IMR-90 (cell line): ENCODE measurements at regions not wholly inside any gene's neighbourhood (a gene's known extent, or its start where the extent isn't known, plus 50 kb on each side); places are given as distances from the start of the nearest gene placed in this dataset.

ENCODE experiments used
- ATAC-seq: fragments of 200-7000 bp; cut with Tn5 transposase; 2 replicates; pipeline ENCODE4 v1.9.1; 2020; ENCODE audit warnings: low read depth, mild to moderate bottlenecking, moderate library complexity
- BruUV-seq: library from RNA; stranded (reverse); fragments of 400-500 nt; replicated peaks from 2 replicates; lab custom pipeline; 2021; lab: Mats Ljungman, UMichigan
- CTCF ChIA-PET: fragments of 300-600 bp; formaldehyde crosslinking; extraction: SDS; loops from one replicate; lab custom pipeline; 2021; ENCODE audit warnings: antibody characterized with exemption; lab: Yijun Ruan, JAX
- POLR2A ChIA-PET: fragments of 300-600 bp; sonication (Branson Sonifier 250); formaldehyde crosslinking; loops from one replicate; lab custom pipeline; 2022; ENCODE audit warnings: antibody characterized with exemption; ENCODE audit not compliant: unreplicated experiment; lab: Charles Lee
- DNase-seq: peaks from one replicate; pipeline ENCODE4 v3.0.0; 2013
- H2AFZ ChIP-seq: replicated peaks from 2 replicates; pipeline ENCODE3; 2013; ENCODE audit warnings: low read length, mild to moderate bottlenecking; ENCODE audit not compliant: poor library complexity
- H2AK5ac ChIP-seq: 2 replicates; pipeline ENCODE4 v1.6.1; 2013; ENCODE audit warnings: low read depth, low read length, inconsistent platforms
- H2AK9ac ChIP-seq: replicated peaks from 2 replicates; pipeline ENCODE3; 2013; ENCODE audit warnings: mild to moderate bottlenecking, low read depth, low read length, moderate library complexity; ENCODE audit not compliant: poor library complexity
- H2BK120ac ChIP-seq: 2 replicates; pipeline ENCODE4 v1.6.1; 2013; ENCODE audit warnings: low read depth, low read length, inconsistent platforms
- H2BK15ac ChIP-seq: 3 replicates; pipeline ENCODE4 v1.6.1; 2013; ENCODE audit warnings: low read depth, low read length, inconsistent platforms
- H2BK20ac ChIP-seq: 2 replicates; pipeline ENCODE4 v1.6.1; 2013; ENCODE audit warnings: low read depth, mild to moderate bottlenecking, inconsistent platforms, low read length, moderate library complexity
- H2BK5ac ChIP-seq: 2 replicates; pipeline ENCODE4 v1.6.1; 2013; ENCODE audit warnings: mild to moderate bottlenecking, low read depth, low read length, inconsistent platforms; ENCODE audit not compliant: poor library complexity, severe bottlenecking
- H3K14ac ChIP-seq: replicated peaks from 2 replicates; pipeline ENCODE4 v1.6.1; 2013; ENCODE audit warnings: low read depth, low read length, inconsistent platforms
- H3K18ac ChIP-seq: 2 replicates; pipeline ENCODE4 v1.6.1; 2013; ENCODE audit warnings: low read depth, low read length, control low read depth
- H3K23ac ChIP-seq: 2 replicates; pipeline ENCODE4 v1.6.1; 2013; ENCODE audit warnings: low read depth, low read length, inconsistent platforms
- H3K27ac ChIP-seq: 2 replicates; pipeline ENCODE4 v1.5.1; 2013; ENCODE audit warnings: mild to moderate bottlenecking, control low read depth, low read length; ENCODE audit not compliant: insufficient read depth
- H3K27me3 ChIP-seq: 2 replicates; pipeline ENCODE4 v1.6.1; 2013; ENCODE audit warnings: low read length; ENCODE audit not compliant: control insufficient read depth, insufficient read depth
- H3K36me3 ChIP-seq: 2 replicates; pipeline ENCODE4 v1.6.1; 2013; ENCODE audit warnings: low read length, mixed read lengths; ENCODE audit not compliant: control insufficient read depth, insufficient read depth
- H3K4ac ChIP-seq: 2 replicates; pipeline ENCODE4 v1.6.1; 2013; ENCODE audit warnings: low read depth, low read length, inconsistent platforms
- H3K4me1 ChIP-seq: 2 replicates; pipeline ENCODE4 v1.6.1; 2013; ENCODE audit warnings: low read length, mixed read lengths; ENCODE audit not compliant: control insufficient read depth, insufficient read depth
- H3K4me2 ChIP-seq: 2 replicates; pipeline ENCODE4 v1.6.1; 2013; ENCODE audit warnings: low read depth, mild to moderate bottlenecking, control low read depth, low read length, moderate library complexity
- H3K4me3 ChIP-seq: 2 replicates; pipeline ENCODE4 v1.5.1; 2013; ENCODE audit warnings: low read depth, mild to moderate bottlenecking, control low read depth, low read length, moderate library complexity; ENCODE audit not compliant: insufficient read depth
- H3K56ac ChIP-seq: 2 replicates; pipeline ENCODE4 v1.6.1; 2013; ENCODE audit warnings: low read length, inconsistent platforms; ENCODE audit not compliant: insufficient read depth; ENCODE audit errors: extremely low read depth
- H3K79me1 ChIP-seq, 2 experiments: 2 replicates each; pipeline ENCODE4 v1.6.1; 2013; ENCODE audit warnings: low read length in 2 of 2, inconsistent platforms in 1 of 2, low read depth in 1 of 2
- H3K9ac ChIP-seq: 2 replicates; pipeline ENCODE4 v1.6.1; 2013; ENCODE audit warnings: low read depth, low read length, control low read depth
- H3K9me1 ChIP-seq: 2 replicates; pipeline ENCODE4 v1.6.1; 2013; ENCODE audit warnings: low read length, inconsistent platforms; ENCODE audit not compliant: insufficient read depth
- H3K9me3 ChIP-seq: 2 replicates; pipeline ENCODE4 v1.6.1; 2013; ENCODE audit warnings: low read length; ENCODE audit not compliant: control insufficient read depth, insufficient read depth
- H4K20me1 ChIP-seq: 2 replicates; pipeline ENCODE4 v1.6.1; 2013; ENCODE audit warnings: low read length, inconsistent platforms; ENCODE audit not compliant: insufficient read depth
- H4K5ac ChIP-seq: 2 replicates; pipeline ENCODE4 v1.6.1; 2013; ENCODE audit warnings: mild to moderate bottlenecking, low read depth, low read length, control low read depth
- H4K8ac ChIP-seq, 2 experiments: 2 replicates each; pipeline ENCODE4 v1.6.1; 2013; ENCODE audit warnings: low read depth in 2 of 2, low read length in 2 of 2, control low read depth in 1 of 2, inconsistent platforms in 1 of 2
- H4K91ac ChIP-seq: 2 replicates; pipeline ENCODE4 v1.6.1; 2013; ENCODE audit warnings: low read depth, low read length, inconsistent platforms; ENCODE audit not compliant: insufficient read depth
- CEBPB ChIP-seq: IDR thresholded peaks from 2 replicates; pipeline ENCODE4 v1.6.1; 2012; ENCODE audit warnings: low read depth, low read length, improper control_type of control experiment
- CHD1 ChIP-seq: IDR thresholded peaks from 2 replicates; pipeline ENCODE4 v1.6.1; 2012; ENCODE audit warnings: low read depth, low read length, improper control_type of control experiment
- CTCF ChIP-seq: conservative IDR thresholded peaks from 2 replicates; pipeline ENCODE4 v1.5.1; 2012; ENCODE audit warnings: mild to moderate bottlenecking, low read depth, low read length, improper control_type of control experiment
- ELK1 ChIP-seq: fragments of 150-350 bp; IDR thresholded peaks from 2 replicates; pipeline ENCODE4 v1.6.1; 2016; ENCODE audit warnings: low read depth, mild to moderate bottlenecking, low read length, moderate library complexity, borderline replicate concordance
- MAFK ChIP-seq: IDR thresholded peaks from 2 replicates; pipeline ENCODE4 v1.6.1; 2012; ENCODE audit warnings: low read depth, low read length, improper control_type of control experiment
- MAZ ChIP-seq: IDR thresholded peaks from 2 replicates; pipeline ENCODE4 v1.6.1; 2012; ENCODE audit warnings: low read depth, mild to moderate bottlenecking, low read length, improper control_type of control experiment, moderate library complexity, borderline replicate concordance
- MXI1 ChIP-seq: IDR thresholded peaks from 2 replicates; pipeline ENCODE4 v1.6.1; 2012; ENCODE audit warnings: low read depth, mild to moderate bottlenecking, low read length, moderate library complexity, borderline replicate concordance
- NFE2L2 ChIP-seq: fragments of 150-350 bp; IDR thresholded peaks from 2 replicates; pipeline ENCODE4 v1.6.1; 2016; ENCODE audit warnings: low read depth, mild to moderate bottlenecking, low read length
- POLR2A ChIP-seq: IDR thresholded peaks from 2 replicates; pipeline ENCODE4 v1.6.1; 2012; ENCODE audit warnings: mild to moderate bottlenecking, low read depth, low read length
- RAD21 ChIP-seq: IDR thresholded peaks from 2 replicates; pipeline ENCODE4 v1.6.1; 2012; ENCODE audit warnings: low read length, improper control_type of control experiment
- RCOR1 ChIP-seq: IDR thresholded peaks from 2 replicates; pipeline ENCODE4 v1.6.1; 2012; ENCODE audit warnings: mild to moderate bottlenecking, low read length, improper control_type of control experiment; ENCODE audit not compliant: insufficient replicate concordance
- RFX5 ChIP-seq: IDR thresholded peaks from 2 replicates; pipeline ENCODE4 v1.8.0; 2012; ENCODE audit warnings: low read depth, mild to moderate bottlenecking, low read length, moderate library complexity
- SMC3 ChIP-seq: fragments of 150-350 bp; IDR thresholded peaks from 2 replicates; pipeline ENCODE4 v1.6.1; 2016; ENCODE audit warnings: low read depth, mild to moderate bottlenecking, antibody characterized with exemption, low read length, moderate library complexity
- USF2 ChIP-seq: fragments of 150-350 bp; IDR thresholded peaks from 2 replicates; pipeline ENCODE4 v1.6.1; 2017; ENCODE audit warnings: mild to moderate bottlenecking, antibody characterized with exemption, low read length, low read depth
- WGBS, 2 experiments: methylation state at CpG; one replicate each; pipeline versions ENCODE4 v1.1.5 to v1.1.7; 2013; ENCODE audit warnings: missing lambda C conversion rate in 2 of 2; ENCODE audit not compliant: insufficient read length in 1 of 2; ENCODE audit errors: extremely low coverage in 2 of 2; 5-methylcytosine and 5-hydroxymethylcytosine counted together
- dilution Hi-C: fragments of 300-500 bp; cut with HindIII; formaldehyde crosslinking; loops from one replicate; pipeline ENCODE4 v1.14.3; 2018; ENCODE audit warnings: low sequenced_read_pairs; ENCODE audit not compliant: unreplicated experiment
- in situ Hi-C: fragments of 300-500 bp; cut with MboI; formaldehyde crosslinking; loops from 3 replicates; pipeline ENCODE4 v1.14.3; 2019; ENCODE audit warnings: low sequenced_read_pairs, inconsistent platforms, mixed read lengths
- intact Hi-C: fragments of 100-400 bp; cut with micrococcal nuclease; formaldehyde crosslinking; loops from 2 replicates; pipeline ENCODE4 v1.10.0; 2022

- Histone ChIP-seq H3K27me3 (no peaks in the 10 kb centered on the region), H3K9me3 (no peaks in the 10 kb centered on the region), H4K5ac (no peak overlapping the region), H3K18ac (no peak overlapping the region), H3K36me3 (no peaks in the 10 kb centered on the region), H2AK5ac (no peak overlapping the region), H4K91ac (no peak overlapping the region), H2BK5ac (no peak overlapping the region), H3K4me3 (no peak overlapping the region), H4K8ac (no peak overlapping the region), H3K4me1 (no peaks in the 10 kb centered on the region), H2BK120ac (no peak overlapping the region), H3K23ac (no peak overlapping the region), H2AFZ (no peak overlapping the region), H3K9ac (no peak overlapping the region), H3K14ac (no peak overlapping the region), H3K27ac (no peak overlapping the region), H3K4me2 (no peak overlapping the region), H3K56ac (no peak overlapping the region), H2AK9ac (no peak overlapping the region), H2BK20ac (no peak overlapping the region), H3K4ac (no peak overlapping the region), H4K20me1 (no peaks in the 10 kb centered on the region), H3K79me1 (no peaks in the 10 kb centered on the region), H2BK15ac (no peak overlapping the region), H3K9me1 (no peaks in the 10 kb centered on the region)
- DNase-seq (peak; percentile 69), ATAC-seq (peak; percentile 92)
- in situ Hi-C loops: loop anchor here (5.0 kb wide), 1 partner anchor 424 kb away; no protein-coding TSS in a partner anchor
- BruUV-seq: no TSS peak
- CTCF ChIA-PET: interaction anchor here (0.6 to 2.8 kb wide), 8 partner anchors 10 to 433 kb away, joined by 3 to 17 read pairs (median 5); no protein-coding TSS in a partner anchor
- WGBS, 2 experiments: no CpG with 5 or more reads among the region's 15 CpGs
- dilution Hi-C loops: loop anchor here (25.0 kb wide), 1 partner anchor 429 kb away; no protein-coding TSS in a partner anchor
- intact Hi-C loops: loop anchor here (1.0 to 2.0 kb wide), 5 partner anchors 223 to 500 kb away; no protein-coding TSS in a partner anchor
- POLR2A ChIA-PET: no interaction called here
- TF ChIP-seq POLR2A (no peak), RFX5 (no peak), ELK1 (no peak), CTCF (peak; percentile 85), MXI1 (no peak), MAFK (no peak), CEBPB (no peak), SMC3 (peak; percentile 77), RAD21 (peak; percentile 83), USF2 (peak; percentile 48; the same call in 1 of the 2 replicates), CHD1 (no peak), NFE2L2 (no peak), RCOR1 (no peak), MAZ (no peak)
Measured at GRCh38 chr5:146965761-146966659, 87.5 kb upstream of the PPP2R2B start.
